GM12878 (cell line): ENCODE measurements at regions not wholly inside any gene's neighbourhood (a gene's known extent, or its start where the extent isn't known, plus 50 kb on each side); places are given as distances from the start of the nearest gene placed in this dataset.

ENCODE experiments used
- ASH2L ChIP-seq: fragments of 300-600, 200-600 bp; sonication (generic); IDR thresholded peaks from 2 replicates; pipeline ENCODE4 v1.6.1; 2017; ENCODE audit warnings: low read depth, mild to moderate bottlenecking, borderline replicate concordance
- ATF2 ChIP-seq: IDR thresholded peaks from 2 replicates; pipeline ENCODE4 v1.6.1; 2012; ENCODE audit warnings: low read length, inconsistent platforms
- CTCF ChIP-seq, 3 experiments: IDR thresholded peaks in 2 of 3; conservative IDR thresholded peaks in 1 of 3; 2 replicates each; pipeline ENCODE4 v1.5.1; 2011; ENCODE audit warnings: low read depth in 3 of 3, low read length in 3 of 3, mild to moderate bottlenecking in 3 of 3, control low read depth in 2 of 3, moderate library complexity in 2 of 3, inconsistent platforms in 1 of 3, mixed read lengths in 1 of 3; ENCODE audit not compliant: control insufficient read depth in 2 of 3, insufficient read depth in 1 of 3; ENCODE audit errors: extremely low read depth in 1 of 3
- POLR2AphosphoS5 ChIP-seq: IDR thresholded peaks from 2 replicates; pipeline ENCODE4 v1.6.1; 2011; ENCODE audit warnings: mild to moderate bottlenecking, low read length, inconsistent platforms
- RAD21 ChIP-seq: IDR thresholded peaks from 2 replicates; pipeline ENCODE4 v1.6.1; 2011; ENCODE audit warnings: mild to moderate bottlenecking, low read depth, low read length, moderate library complexity; ENCODE audit not compliant: insufficient read depth
- RFX5 ChIP-seq: IDR thresholded peaks from 2 replicates; pipeline ENCODE4 v1.6.1; 2011; ENCODE audit warnings: low read depth, low read length, improper control_type of control experiment
- SKIL ChIP-seq: fragments of 450-650 bp; IDR thresholded peaks from 2 replicates; pipeline ENCODE4 v1.6.1; 2017; ENCODE audit warnings: mild to moderate bottlenecking, low read depth, inconsistent platforms; ENCODE audit not compliant: poor library complexity, severe bottlenecking
- SP1 ChIP-seq: IDR thresholded peaks from one replicate; pipeline ENCODE4 v1.6.1; 2011; ENCODE audit warnings: low read depth, low read length
- SPI1 ChIP-seq: IDR thresholded peaks from 2 replicates; pipeline ENCODE4 v1.6.1; 2011; ENCODE audit warnings: low read depth, mild to moderate bottlenecking, low read length, moderate library complexity, borderline replicate concordance; ENCODE audit not compliant: insufficient read depth

GRCh38 chr1:96290033-96290432 is 431.6 kb upstream of the PTBP2 start:
- TF ChIP-seq ASH2L = no peak
- no peak for TF ChIP-seq RAD21
- no peak for TF ChIP-seq POLR2AphosphoS5
- TF ChIP-seq RFX5 = no peak
- no peak for TF ChIP-seq ATF2
- TF ChIP-seq CTCF (IDR thresholded peaks at IDR 0.05 in 2 of 3, conservative IDR thresholded peaks at IDR 0.05 in 1 of 3; ENCODE audit: control insufficient read depth in 2 of 3, extremely low read depth in 1 of 3, insufficient read depth in 1 of 3, low read depth in 3 of 3, low read length in 3 of 3) = no peak
- no peak for TF ChIP-seq SP1
- no peak for TF ChIP-seq SPI1
- TF ChIP-seq SKIL = no peak
